Keratinocyte (primary cell): ENCODE measurements at regions not wholly inside any gene's neighbourhood (a gene's known extent, or its start where the extent isn't known, plus 50 kb on each side); places are given as distances from the start of the nearest gene placed in this dataset.

Experiments
- DNase-seq: peaks from one replicate; pipeline ENCODE4 v3.0.0-alpha.2; 2011; ENCODE audit warnings: low read depth, missing footprints, low spot score
- FAIRE-seq: peaks from 2 replicates; lab custom pipeline; 2011; peaks lifted over from hg19 to GRCh38; lab: Jason Lieb, UNC
- H2AFZ ChIP-seq: 2 replicates; pipeline ENCODE4 v1.6.0; 2012; ENCODE audit warnings: low read length, control low read depth, inconsistent platforms; ENCODE audit not compliant: control insufficient read depth
- H3K27ac ChIP-seq: 2 replicates; pipeline ENCODE4 v1.5.1; 2011; ENCODE audit warnings: low read length; ENCODE audit not compliant: control insufficient read depth, insufficient read depth
- H3K27me3 ChIP-seq: 3 replicates; pipeline ENCODE4 v1.6.0; 2011; ENCODE audit warnings: low read length; ENCODE audit not compliant: control insufficient read depth, insufficient read depth; ENCODE audit errors: extremely low read depth
- H3K36me3 ChIP-seq, 2 experiments: 2 replicates in 1 of 2; 3 replicates in 1 of 2; pipeline ENCODE4 v1.5.1; 2011; ENCODE audit warnings: low read length in 2 of 2, mild to moderate bottlenecking in 1 of 2; ENCODE audit not compliant: control insufficient read depth in 2 of 2, insufficient read depth in 2 of 2; ENCODE audit errors: extremely low read depth in 1 of 2
- H3K4me1 ChIP-seq: 3 replicates; pipeline ENCODE4 v1.5.1; 2011; ENCODE audit warnings: low read length; ENCODE audit not compliant: control insufficient read depth, insufficient read depth; ENCODE audit errors: extremely low read depth
- H3K4me2 ChIP-seq: 3 replicates; pipeline ENCODE4 v1.6.0; 2011; ENCODE audit warnings: low read depth, low read length; ENCODE audit not compliant: control insufficient read depth, insufficient read depth; ENCODE audit errors: extremely low read depth
- H3K4me3 ChIP-seq, 3 experiments: fragments of 200-600 bp in 1 of 3; sonication (generic) in 1 of 3; 2 replicates in 2 of 3; 3 replicates in 1 of 3; pipeline ENCODE4 v1.5.1; 2011 to 2016; ENCODE audit warnings: low read length in 3 of 3, mild to moderate bottlenecking in 3 of 3, control low read depth in 2 of 3, inconsistent platforms in 1 of 3, low read depth in 1 of 3, mixed read lengths in 1 of 3, mixed run types in 1 of 3, moderate library complexity in 1 of 3; ENCODE audit not compliant: control insufficient read depth in 2 of 3, insufficient read depth in 2 of 3; ENCODE audit errors: extremely low read depth in 1 of 3
- H3K79me2 ChIP-seq: 2 replicates; pipeline ENCODE4 v1.6.0; 2012; ENCODE audit warnings: low read length; ENCODE audit not compliant: control insufficient read depth, insufficient read depth
- H3K9ac ChIP-seq: 3 replicates; pipeline ENCODE4 v1.6.0; 2011; ENCODE audit warnings: low read length; ENCODE audit not compliant: control insufficient read depth, insufficient read depth; ENCODE audit errors: extremely low read depth
- H3K9me1 ChIP-seq: 3 replicates; pipeline ENCODE4 v1.6.0; 2011; ENCODE audit warnings: low read length; ENCODE audit not compliant: control insufficient read depth, insufficient read depth; ENCODE audit errors: extremely low read depth
- H3K9me3 ChIP-seq: 2 replicates; pipeline ENCODE4 v1.5.1; 2012; ENCODE audit warnings: low read depth, low read length; ENCODE audit not compliant: control insufficient read depth
- H4K20me1 ChIP-seq: 3 replicates; pipeline ENCODE4 v1.6.0; 2011; ENCODE audit warnings: low read length; ENCODE audit not compliant: control insufficient read depth, insufficient read depth; ENCODE audit errors: extremely low read depth
- CTCF ChIP-seq, 3 experiments: IDR thresholded peaks in 1 of 3; conservative IDR thresholded peaks in 1 of 3; optimal IDR thresholded peaks in 1 of 3; 2 replicates in 2 of 3; 3 replicates in 1 of 3; pipeline versions ENCODE3 to v1.5.1; 2011; ENCODE audit warnings: low read length in 3 of 3, mild to moderate bottlenecking in 3 of 3, moderate library complexity in 2 of 3, control low read depth in 1 of 3, inconsistent platforms in 1 of 3; ENCODE audit not compliant: insufficient read depth in 2 of 3; ENCODE audit errors: extremely low read depth in 1 of 3
- EZH2 ChIP-seq: IDR thresholded peaks from one replicate; pipeline ENCODE4 v1.6.1; 2012; ENCODE audit warnings: inconsistent platforms, mild to moderate bottlenecking, low read length, moderate library complexity
- dilution Hi-C: fragments of 300-500 bp; cut with MboI; formaldehyde crosslinking; loops from one replicate; pipeline ENCODE4 v1.7.0; 2020; ENCODE audit warnings: low sequenced_read_pairs; ENCODE audit not compliant: extremely low pct_ligation_motif_present

- no peak overlapping the region for H3K4me3 ChIP-seq
- no peak overlapping the region for H3K9ac ChIP-seq
- FAIRE-seq, result no peak
- no peaks in the 10 kb centered on the region for H3K9me1 ChIP-seq
- H3K9me3 ChIP-seq, result no peaks in the 10 kb centered on the region
- DNase-seq, result no peak
- no peak overlapping the region for H3K27ac ChIP-seq
- H3K27me3 ChIP-seq, result no peaks in the 10 kb centered on the region
- dilution Hi-C loops, result no loop called here
- H3K4me1 ChIP-seq, result no peaks in the 10 kb centered on the region
- H4K20me1 ChIP-seq, result no peaks in the 10 kb centered on the region
- no peaks in the 10 kb centered on the region for H3K79me2 ChIP-seq
- TF ChIP-seq EZH2 (no peak), CTCF (optimal IDR thresholded peaks at IDR 0.05 in 1 of 3, IDR thresholded peaks at IDR 0.05 in 1 of 3, conservative IDR thresholded peaks at IDR 0.05 in 1 of 3; ENCODE audit: extremely low read depth in 1 of 3, insufficient read depth in 2 of 3, low read length in 3 of 3) (no peak)
- no peak overlapping the region for H2AFZ ChIP-seq
- no peak overlapping the region for H3K4me2 ChIP-seq
- no peaks in the 10 kb centered on the region for H3K36me3 ChIP-seq
Observed at GRCh38 chr10:25786161-25786560, 147.9 kb upstream of the MYO3A start.

GRCh38 chr10:25786899-25787298, 147.1 kb upstream of the MYO3A start:
- Histone ChIP-seq H3K36me3 (no peaks in the 10 kb centered on the region), H4K20me1 (no peaks in the 10 kb centered on the region), H3K9ac (no peak overlapping the region), H2AFZ (no peak overlapping the region), H3K4me1 (no peaks in the 10 kb centered on the region), H3K9me1 (no peaks in the 10 kb centered on the region), H3K9me3 (no peaks in the 10 kb centered on the region), H3K27me3 (no peaks in the 10 kb centered on the region), H3K79me2 (no peaks in the 10 kb centered on the region), H3K4me2 (no peak overlapping the region), H3K27ac (no peak overlapping the region), H3K4me3 (no peak overlapping the region)
- FAIRE-seq (no peak), DNase-seq (no peak)
- dilution Hi-C loops, result no loop called here
- TF ChIP-seq CTCF (optimal IDR thresholded peaks at IDR 0.05 in 1 of 3, IDR thresholded peaks at IDR 0.05 in 1 of 3, conservative IDR thresholded peaks at IDR 0.05 in 1 of 3; ENCODE audit: extremely low read depth in 1 of 3, insufficient read depth in 2 of 3, low read length in 3 of 3), result no peak
- TF ChIP-seq EZH2, result no peak
